ENCODE measurements at regions not wholly inside any gene's neighbourhood (a gene's known extent, or its start where the extent isn't known, plus 50 kb on each side); places are given as distances from the start of the nearest gene placed in this dataset.

DNA sequence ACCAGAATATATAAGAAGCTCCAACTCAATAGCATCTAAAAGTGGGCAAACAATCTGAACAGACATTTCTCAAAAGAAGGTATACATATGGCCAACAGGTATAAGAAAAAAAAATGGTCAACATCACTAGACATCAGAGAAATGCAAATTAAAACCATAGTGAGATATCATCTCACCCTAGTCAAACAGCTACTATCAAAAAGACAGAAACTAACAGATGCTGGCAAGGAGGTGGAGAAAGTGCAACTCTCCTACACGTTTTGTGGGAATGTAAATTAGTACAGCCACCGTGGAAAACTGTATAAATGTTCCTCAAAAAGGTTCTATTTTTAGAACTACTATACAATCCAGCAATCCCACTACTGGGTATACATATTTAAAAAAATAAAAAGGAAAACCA, 199.9 kb upstream of the SMC2 start:
- TF ChIP-seq CREB1 (IDR thresholded peaks at IDR 0.05) = no peak
- TF ChIP-seq CTCF (IDR thresholded peaks at IDR 0.05; ENCODE audit: control extremely low read depth in 1 of 3, insufficient read depth in 1 of 3, low read depth in 1 of 3, low read length in 3 of 3) = no peak
- TF ChIP-seq RFX5 (IDR thresholded peaks at IDR 0.05; ENCODE audit: borderline replicate concordance, low read depth, low read length) = no peak
- TF ChIP-seq SP1 (IDR thresholded peaks at IDR 0.05; ENCODE audit: low read depth, low read length) = no peak
- TF ChIP-seq POU5F1 (IDR thresholded peaks at IDR 0.05; ENCODE audit: low read depth, low read length) = no peak
- no peak for TF ChIP-seq POLR2A (IDR thresholded peaks at IDR 0.05; ENCODE audit: control extremely low read depth in 1 of 2, low read depth in 2 of 2, low read length in 2 of 2)
- no peak for TF ChIP-seq EGR1 (IDR thresholded peaks at IDR 0.05; ENCODE audit: borderline replicate concordance, low read depth, low read length)
- no peak for TF ChIP-seq BRCA1 (IDR thresholded peaks at IDR 0.05; ENCODE audit: low read depth, low read length)
- no peak for TF ChIP-seq EZH2 (IDR thresholded peaks at IDR 0.05; ENCODE audit: low read depth, low read length, severe bottlenecking)
- no peak for TF ChIP-seq CHD1 (IDR thresholded peaks at IDR 0.05; ENCODE audit: low read depth, low read length)
- TF ChIP-seq MAX (IDR thresholded peaks at IDR 0.05) = no peak
- no peak for TF ChIP-seq RAD21 (IDR thresholded peaks at IDR 0.05 in 1 of 2, conservative IDR thresholded peaks at IDR 0.05 in 1 of 2; ENCODE audit: low read depth in 2 of 2, low read length in 2 of 2)
